AG20443 (cell line): ENCODE measurements at regions not wholly inside any gene's neighbourhood (a gene's known extent, or its start where the extent isn't known, plus 50 kb on each side); places are given as distances from the start of the nearest gene placed in this dataset.
"Not testable (repeated sequence)": the region's sequence is repeated elsewhere in the genome, so short reads cannot be mapped to it uniquely, and the experiment has no call there.

Experiments used
- DNase-seq: peaks from one replicate; pipeline ENCODE4 v3.0.0; 2012; ENCODE audit warnings: low spot score, mixed read lengths

DNA sequence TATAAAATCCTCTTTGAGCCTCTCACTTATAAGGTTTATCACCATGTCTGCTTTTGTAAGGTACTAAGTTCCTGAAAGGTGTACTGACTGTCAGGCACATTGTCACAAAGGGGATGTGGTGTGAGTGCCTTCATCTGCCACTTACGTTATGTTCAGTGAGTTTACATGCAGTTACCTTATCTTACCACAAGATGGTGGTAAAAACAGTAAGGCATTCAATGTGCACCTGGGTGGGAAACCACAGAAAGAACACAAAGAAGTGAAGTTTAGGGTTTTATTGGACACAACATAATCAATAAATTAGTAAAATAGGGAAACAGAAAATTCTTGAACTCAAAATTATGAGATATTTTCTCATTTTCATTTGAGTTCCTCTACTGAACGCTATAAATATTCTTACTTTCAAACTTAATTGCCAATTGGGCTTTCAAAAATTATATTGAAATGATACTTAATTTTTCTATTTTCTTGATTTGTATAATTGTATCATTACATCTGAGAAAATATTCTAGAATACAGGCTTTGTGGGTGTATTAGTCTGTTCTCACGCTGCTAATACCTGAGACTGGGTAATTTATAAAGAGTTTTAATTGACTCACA lies 650.8 kb downstream of the PCDH7 start:
- DNase-seq, result peak; percentile 40

DNA sequence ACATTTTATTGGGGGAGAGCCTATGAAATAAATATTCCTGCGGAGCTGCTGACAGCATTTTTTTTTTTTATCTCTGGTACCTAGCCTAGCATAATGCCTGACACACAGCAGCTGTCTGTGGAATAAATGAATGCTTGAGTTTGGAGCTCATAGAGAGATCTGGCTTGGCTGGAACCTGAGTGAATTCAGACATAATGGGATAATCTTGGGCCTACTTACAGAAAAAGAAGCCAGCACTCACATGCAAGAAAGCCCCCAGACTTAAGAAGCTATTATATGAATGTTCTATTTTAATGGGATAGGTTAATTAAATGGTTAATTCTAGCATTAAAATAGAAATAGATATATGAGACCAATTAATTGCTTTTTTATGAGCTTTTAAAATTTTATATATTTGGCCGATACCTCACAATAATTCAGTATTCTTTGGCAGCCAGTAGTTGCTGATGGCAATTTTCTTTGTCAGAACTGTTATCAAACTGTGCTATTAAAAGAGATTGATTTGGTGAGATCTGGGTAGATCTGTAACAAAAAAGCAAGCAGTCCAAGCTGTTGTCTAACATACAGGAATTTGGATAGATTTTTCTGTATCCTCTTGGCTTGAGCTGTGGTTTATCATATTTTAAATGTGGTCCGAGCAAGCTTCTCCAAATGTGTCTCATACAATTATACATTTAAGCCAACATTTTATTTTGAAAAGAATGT lies 654.2 kb downstream of the PCDH7 start:
- no peak for DNase-seq

DNA sequence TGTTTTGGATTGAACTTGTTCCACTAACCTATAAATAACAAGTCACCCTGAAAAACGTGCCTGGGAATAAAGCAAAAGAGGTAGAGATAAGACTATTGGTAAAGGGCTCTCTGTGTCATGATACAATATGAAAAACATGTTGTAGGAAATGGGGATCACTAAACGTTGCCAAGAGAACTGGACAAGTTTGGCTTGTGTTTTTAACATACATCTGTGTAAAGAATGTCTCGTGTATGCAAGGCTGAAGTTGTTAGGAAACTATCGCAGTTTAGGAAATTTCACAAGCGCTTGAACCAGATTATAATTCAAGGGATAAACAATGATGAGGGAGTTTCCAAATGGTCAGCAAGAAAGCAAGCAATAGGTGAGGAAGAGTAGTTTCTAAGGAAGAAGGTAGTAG lies 655.8 kb downstream of the PCDH7 start:
- no peak for DNase-seq

DNA sequence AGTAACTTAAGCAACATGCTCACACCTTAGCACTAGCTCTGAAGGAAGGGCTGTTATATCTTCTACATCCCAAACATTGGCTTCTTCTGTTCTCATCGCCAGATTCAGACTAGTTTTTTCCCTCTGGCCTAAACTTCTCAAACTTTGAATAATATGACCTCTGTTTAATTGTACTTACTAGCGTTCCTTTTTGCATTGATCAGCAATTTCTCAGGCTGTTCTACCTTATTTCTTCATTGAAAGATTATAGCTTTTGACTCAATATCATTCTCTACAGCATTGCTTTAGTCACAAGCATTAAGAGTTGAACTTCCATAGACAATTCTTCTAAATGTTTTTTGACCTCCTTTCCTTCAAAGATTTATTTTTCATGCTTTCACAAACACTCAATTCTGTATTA lies 659.2 kb downstream of the PCDH7 start:
- no peak for DNase-seq

DNA sequence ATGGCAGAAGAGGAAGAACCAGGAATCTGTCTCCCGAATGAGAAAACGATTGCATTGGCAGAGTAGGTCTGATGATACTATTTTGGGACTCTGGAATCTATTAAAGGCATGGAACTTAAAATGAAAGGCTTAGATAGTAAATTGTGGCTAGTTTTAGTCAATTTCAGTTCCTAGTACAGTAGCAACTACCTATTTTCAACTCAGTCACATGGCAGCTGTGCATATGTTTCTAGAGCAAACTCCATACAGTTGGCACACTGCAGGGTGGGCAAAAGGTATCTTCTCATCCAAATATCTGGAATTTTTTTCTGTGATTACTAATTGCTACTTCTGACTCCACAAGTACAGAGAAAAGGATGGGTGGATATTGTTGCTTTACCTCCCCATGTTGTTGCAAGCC lies 663.6 kb downstream of the PCDH7 start:
- no peak for DNase-seq

DNA sequence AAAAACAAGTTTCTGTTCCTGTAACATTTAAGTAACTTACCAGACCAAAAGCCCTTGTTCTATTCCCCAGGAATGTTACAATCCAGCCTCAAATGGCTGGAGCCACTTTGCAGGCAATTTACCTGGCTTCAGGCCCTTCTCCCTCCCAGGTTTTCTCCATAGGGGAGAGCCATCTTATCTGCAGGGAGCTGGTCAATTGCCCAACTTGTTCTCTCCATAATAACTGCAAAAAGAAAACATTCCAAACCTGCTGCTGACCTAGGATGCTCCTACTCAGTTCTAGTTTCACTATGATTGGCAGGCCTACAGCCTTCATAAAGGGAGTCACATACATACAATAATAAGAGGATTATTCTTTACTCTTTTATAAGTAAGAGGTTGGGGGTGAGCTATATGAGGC lies 670.7 kb downstream of the PCDH7 start:
- no peak for DNase-seq

DNA sequence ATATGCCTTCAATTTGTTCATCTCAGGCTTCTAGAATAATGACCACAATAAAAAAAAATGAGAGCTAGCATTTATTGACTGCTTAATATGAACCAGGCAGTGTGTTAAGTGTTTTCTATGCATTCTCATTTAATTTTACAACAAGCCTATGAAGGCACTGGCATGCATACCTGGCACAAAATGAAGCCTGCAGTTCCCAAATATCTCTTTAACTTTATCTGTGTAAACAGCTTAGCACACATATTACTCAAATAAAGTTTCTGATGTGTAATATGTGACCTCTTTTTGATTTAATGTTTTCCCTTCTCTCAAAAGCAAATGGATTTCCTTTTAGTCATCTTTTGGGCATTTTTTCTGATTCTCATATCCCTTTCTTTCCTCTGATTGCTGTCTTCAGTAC lies 671.8 kb downstream of the PCDH7 start:
- no peak for DNase-seq

DNA sequence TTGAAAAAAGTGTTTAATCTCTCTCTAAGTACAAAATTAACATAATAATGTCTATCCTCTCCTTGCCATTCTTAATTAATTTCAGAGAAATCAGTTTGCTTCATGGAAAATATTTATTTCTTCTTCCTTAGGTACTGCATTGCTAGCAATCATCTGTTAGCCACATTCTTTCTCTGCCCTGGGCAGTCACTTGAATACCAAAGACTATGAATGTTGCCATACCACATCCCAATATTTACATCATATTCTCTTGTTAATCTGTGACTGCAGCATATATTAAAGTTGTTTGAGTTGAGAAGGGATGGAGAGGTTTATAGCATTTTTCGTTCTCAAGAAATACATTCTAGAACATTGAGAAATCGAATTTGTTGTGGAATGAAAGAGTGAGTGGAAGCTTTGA lies 672.8 kb downstream of the PCDH7 start:
- no peak for DNase-seq

DNA sequence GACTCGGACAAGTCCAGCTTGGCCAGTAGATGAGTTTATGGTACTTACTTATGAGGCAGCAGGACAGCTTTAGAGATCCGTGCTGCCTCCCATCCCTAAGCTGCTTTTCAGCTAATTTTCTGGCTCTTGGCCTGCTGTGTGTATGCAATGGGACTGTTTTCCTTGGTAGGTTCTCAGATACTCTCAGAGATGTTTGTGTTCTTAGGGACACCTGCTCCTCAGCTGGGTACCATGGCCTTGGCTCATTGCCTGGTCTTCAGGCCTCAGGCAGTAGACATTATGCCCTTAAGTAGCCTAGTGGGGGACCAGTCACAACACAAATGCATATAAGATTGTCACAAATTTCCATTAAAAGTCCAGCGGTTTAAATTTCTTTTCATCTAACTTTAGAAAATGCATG lies 688.0 kb downstream of the PCDH7 start:
- DNase-seq, result no peak

DNA sequence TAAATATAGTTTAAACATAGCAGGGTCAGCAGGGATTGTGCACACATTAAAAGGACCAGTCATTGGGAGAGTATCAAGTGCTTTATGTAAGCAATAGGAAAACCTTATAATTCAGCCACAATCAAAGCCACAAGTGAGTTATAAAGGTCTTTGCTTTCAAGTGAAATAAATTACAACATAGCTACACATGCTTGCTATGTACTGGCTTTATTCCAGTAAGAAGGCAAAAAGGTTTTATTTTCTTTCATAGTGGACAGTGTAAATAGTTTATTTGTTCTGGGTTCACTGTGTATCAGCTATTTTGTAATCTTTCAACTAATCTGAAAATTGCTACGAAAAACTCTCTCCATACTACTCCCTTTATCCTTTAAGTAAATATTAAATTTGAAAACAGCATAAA lies 691.4 kb downstream of the PCDH7 start:
- no peak for DNase-seq

DNA sequence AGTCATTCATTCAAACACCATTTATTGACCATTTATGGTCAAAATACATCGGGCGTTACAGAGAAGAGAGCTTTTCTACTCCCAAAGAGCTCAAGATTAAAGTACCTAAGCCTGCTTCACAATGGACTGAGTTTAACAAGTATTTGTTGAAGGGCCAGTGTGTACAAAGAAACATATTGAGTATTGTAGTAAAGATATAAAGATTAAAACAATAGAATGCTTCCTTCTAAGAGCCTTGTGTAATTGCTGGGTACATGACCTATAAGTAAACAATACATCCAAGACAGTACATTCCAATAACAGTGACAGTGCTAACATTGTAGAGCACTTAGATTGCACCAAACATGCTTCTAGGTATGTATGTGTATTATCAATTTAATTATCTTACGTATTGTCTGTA lies 695.5 kb downstream of the PCDH7 start:
- no peak for DNase-seq

DNA sequence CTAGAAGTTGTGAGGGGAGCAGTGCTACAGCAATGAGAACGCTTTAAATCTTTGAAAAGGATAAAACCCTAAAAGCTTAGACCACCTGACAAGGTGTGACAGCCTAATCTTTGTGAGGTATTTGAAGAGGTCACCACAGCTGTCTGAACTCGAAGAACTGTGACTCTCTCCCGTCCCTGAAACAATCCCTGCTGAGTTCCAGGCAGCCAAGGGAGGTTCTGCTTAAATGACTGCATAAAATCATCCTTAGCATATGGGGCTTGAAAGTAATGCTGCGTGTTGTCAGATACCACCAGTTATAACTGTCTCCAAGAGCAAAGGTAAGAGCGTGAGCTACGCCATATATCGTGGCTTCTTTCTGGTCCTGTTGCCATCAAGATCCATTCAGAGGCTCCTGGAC lies 696.3 kb downstream of the PCDH7 start:
- no peak for DNase-seq

DNA sequence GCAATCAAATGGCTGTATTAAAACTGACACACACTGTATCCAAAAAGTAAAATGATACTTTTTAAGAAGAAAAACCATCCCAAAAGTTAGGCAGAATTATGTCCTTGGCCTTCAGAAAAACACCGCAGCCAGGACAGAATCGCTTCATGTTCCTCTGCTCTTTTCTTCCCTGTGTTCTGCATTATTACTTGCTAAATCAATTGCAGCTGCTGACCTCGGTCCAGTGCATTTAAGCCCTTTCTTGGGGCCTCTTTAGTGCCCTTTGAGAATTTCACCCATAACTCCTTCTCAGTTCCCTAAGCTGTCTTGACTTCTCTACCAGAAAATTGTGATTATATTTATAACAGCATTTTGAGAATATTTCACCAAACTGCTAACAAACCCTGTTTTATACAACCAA lies 696.9 kb downstream of the PCDH7 start:
- no peak for DNase-seq

DNA sequence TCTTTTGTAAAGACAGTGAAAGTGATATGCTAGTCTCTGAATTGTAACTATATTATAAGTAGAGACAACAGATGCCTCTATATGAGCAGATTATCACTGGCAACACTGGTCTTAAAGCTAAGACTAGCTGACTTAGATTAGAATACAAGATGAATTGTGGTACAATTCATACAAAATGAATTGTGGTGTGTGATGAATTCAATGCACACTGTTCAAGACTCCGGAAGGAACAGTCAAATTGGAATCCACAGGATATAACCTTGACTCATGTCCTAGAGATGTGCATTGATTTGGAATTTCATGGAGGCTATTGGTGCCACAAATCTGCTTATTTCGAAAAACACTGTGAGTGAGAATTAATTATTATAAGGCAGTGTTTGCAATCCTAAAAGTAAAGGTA lies 701.8 kb downstream of the PCDH7 start:
- no peak for DNase-seq

DNA sequence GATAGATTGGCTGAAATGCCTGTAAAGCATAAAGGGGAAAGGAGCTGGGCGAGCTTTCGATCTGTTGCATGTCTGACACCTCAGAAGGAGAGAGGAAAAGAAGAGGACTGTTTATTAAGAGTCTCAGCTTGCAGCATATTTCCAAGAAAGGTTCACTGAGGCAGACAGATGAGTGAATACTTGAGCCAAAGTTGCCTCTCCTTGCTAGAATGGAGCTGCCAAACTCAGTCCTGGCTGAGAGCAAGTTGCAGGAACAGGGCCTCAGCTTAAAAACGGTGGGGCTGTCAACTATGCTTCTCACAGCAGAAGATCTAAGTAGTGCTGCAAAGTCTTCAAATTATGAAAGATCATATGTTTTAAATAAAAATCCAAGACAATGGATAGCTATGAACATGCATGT lies 707.5 kb downstream of the PCDH7 start:
- no peak for DNase-seq

DNA sequence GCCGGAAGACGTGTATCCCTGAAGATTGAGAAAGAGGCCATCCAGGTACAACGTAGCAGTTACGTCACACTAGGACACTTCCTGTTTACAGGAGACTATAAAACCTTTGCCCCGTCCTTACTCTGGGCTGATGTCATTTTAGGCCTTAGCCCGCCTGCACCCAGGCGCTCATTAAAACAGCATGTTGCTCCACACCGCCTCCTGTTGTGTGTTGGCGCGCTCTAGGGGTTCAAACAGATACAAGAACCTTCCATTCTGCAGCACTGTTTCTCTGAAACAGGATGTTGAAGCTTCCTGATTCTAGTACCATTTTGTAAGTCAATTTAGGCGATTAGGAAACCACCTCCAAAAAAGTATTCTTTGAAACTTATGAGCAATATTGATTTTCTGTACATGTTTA lies 722.1 kb downstream of the PCDH7 start:
- no peak for DNase-seq

DNA sequence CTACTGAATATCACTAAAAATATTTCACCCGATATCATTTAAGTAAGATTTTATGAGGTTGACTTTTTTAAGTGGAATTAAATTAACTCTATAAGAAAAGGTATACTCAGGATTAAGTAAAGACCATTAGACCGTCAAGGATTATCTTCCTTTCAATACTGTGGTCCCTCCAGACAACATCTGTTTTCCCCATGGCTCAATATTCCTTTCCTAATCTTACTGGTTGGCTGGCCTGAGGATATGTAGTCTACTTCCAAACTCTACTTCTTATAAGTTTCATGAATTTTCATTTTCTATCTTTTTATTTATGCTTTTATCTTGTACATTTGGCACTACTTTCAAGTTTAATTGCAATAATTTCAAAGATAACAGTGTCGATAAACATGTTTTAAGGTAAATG lies 725.4 kb downstream of the PCDH7 start:
- DNase-seq, result no peak

DNA sequence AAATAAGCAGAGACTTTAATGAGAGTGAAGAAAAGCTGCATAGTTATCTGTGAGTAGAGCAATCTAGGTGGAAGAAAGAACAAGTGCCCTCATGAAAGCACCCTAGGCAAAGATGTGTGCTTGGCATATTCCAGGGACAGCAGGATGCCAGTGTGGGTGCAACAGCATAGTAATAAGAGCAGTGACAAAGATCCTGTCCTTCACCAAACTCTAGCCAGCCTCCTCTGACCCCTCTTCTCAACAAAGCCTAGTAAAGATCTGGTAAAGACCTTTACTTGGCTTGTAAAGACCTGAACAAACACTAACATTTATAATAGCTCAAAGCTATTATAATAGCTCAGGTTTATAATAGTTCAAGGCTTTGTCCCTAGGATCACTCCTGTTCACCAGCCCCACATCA lies 735.4 kb downstream of the PCDH7 start:
- no peak for DNase-seq

DNA sequence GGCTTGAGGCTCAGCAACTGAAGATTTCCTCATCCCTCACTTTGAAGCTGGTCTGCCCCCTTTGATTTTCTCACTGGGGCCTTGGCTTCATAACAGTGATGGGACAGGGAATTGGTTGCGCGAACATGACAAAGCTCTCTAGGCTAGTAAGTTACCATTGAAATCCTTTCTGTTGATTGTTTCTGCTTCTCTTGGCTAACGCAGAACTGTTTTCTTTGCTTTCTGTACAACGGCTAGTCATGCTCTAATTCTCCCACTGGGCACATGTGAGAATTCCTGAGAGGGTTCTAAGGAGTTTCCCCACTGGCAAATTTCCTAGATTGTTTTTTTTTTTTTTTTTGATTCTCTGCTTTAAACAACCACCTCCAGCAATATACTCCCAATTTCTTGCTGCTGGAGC lies 738.6 kb downstream of the PCDH7 start:
- peak; percentile 26 for DNase-seq

DNA sequence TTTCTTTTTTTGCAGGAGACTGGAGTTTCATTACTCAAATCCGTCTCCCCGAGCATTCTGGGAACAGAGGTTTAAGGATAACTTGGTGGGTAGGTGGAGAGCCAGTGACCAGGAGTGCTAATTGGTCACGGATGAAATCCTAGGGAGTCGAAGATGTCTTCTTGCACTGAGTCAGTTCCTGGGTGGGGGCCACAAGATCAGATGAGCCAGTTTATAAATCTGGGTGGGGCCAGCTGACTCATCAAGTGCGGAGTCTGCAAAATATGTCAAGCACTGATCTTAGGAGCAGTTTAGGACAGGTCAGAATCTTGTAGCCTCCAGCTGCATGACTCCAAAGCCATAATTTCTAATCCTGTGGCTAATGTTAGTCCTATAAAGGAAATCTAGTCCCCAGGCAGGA lies 741.3 kb downstream of the PCDH7 start:
- peak; percentile 7 for DNase-seq

DNA sequence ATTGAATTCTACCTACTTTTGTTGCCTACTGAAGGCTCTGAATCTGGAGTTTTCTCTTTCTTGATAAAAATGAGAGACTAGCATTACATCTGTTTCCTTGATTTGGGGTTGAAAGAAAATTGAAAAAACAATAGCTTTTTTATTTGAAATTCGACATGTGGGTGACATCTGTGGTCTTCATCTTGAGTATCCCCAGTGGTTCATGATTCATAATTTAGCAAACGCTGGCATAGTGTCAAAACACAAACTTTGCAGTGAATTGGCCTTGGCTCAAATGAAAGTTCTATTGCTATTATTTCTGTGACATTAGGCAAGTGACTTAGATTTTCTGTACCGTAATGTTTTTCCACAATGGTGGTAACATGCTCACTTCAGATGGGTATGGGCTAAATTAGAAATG lies 747.6 kb downstream of the PCDH7 start:
- DNase-seq, result no peak

DNA sequence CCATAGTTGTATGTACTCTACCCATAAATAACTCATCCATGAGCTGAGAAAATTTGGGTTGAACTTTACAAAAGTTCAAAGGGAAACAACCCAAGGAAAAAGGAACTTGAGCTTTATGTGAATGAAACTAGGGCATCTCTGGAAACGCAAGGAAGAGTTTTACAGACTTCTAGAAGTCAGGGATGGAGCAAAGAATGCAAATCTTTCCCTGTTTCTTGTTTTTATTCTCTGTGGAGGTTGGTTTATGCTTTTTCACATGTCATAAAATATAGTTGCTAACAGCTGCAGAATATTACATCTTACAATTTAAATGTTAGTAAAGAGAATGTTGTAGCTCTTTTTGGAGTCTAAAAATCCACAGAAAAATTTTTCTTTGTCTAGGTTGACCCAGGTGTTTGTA lies 754.1 kb downstream of the PCDH7 start:
- DNase-seq, result no peak

DNA sequence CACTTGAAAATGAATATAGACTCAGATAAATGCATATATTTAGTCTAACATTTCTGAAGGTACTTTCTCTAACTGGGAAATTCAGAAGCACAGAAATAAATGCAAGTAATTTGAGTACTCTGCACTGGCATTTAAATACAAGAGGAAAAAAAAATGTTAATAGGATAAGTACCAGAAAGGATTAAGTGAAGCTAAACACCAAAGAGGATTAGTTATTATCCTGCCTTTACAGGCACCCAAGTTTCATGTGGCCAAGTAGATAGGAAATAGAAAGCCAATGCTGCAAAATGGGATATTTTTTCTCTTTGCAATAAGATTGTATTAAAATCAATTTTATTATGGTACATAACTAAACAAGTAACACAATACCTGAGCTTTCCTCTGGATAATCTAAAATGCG lies 762.5 kb downstream of the PCDH7 start:
- DNase-seq, result no peak

DNA sequence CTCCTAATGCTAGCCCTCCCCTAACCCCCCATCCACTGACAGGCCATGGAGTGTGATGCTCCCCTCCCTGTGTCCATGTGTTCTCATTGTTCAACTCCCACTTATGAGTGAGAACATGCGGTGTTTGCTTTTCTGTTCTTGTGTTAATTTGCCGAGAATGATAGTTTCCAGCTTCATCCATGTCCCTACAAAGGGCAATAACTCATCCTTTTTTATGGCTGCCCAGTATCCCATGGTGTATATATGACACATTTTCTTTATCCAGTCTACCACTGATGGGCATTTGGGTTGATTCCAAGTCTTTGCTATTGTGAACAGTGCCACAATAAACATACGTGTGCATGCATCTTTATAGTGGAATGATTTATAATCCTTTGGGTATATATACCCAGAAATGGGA lies 779.0 kb downstream of the PCDH7 start:
- DNase-seq, result not testable (repeated sequence)
